ENCODE measurements at regions not wholly inside any gene's neighbourhood (a gene's known extent, or its start where the extent isn't known, plus 50 kb on each side); places are given as distances from the start of the nearest gene placed in this dataset.

DNA sequence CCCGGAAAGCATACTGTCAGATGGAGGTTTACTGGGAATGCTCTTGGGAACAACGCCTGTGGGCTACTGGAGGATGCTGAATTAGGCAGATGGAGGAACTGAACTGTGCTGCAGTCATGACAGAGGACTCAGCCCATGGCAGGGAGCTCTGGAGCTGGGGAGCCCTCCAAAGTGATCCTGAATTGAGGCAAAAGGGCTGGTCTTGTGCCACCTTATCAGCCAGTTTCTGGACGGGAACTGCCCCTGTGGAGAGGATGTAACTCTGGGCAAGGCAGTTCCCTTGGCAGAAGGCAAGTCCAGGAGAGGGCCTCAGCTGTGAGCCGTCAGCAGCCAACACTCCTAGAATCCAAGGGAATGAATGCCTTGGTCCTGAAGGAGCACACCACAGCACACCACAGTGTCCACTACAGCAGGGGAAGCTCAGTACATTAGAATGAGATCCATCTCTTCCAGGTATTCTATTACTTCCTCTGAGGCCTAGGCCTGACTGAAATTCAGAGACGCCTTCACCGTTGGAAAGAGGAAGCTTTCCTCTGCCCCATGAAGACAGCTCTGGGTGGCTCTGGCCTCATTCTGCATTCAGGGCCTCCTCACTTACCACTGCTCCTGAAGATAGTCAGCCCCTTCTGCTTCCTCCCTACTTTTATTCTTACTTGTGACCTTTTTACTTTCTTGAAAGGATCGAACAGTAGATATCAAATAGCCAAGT is 139.6 kb upstream of the GPR26 start:
- DNase-seq (ENCODE audit: low read depth) = no peak

DNA sequence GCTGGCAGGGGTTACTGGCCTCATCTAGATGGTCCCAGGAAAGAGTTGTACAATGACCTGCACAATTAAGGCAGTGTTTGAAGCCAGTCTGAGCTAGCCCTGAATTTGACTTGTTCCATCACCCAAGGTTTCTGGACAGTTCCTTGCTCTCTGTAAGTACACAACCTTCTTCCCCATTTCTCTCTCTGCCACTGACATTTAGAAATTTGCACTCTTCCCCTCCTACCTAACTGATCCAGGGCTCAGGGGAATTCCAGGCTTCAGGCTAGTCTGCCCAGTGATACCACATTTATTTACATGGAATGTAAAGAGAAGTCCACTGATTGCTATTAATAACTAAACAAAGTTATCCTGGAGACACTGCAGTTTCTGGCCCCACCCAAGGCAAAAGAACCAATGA is 139.0 kb upstream of the GPR26 start:
- DNase-seq (ENCODE audit: low read depth) = no peak

DNA sequence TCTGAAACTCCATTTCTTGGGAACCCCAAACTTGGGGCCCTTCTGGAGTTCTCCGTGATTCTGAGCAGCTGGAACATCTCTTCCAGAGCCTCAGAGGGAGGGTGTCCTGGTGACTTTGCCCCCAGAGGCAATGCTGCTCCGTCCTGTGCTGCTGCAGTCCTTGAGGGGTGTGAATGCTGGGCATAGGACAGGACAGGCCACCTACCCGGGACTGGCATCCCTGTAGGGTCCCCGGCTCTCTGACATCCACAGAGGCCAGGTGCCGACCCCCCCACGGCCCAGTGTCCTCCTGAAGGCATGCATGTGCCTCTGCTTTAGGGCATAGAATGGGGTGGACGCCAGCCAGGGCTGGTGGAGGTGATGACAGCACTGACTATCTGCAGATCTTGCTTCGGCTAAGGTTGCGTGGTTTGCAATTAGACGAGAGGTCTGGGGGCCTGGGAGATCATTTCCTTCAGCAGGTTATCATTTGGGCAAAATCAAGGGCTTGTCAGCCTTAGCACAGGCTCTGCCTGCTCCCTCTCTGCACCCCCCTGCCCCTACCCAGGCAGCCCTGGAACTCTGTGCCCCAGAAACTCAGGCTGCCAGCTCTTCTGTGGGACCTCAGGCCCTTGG is 136.9 kb upstream of the GPR26 start:
- DNase-seq (ENCODE audit: low read depth) = no peak

DNA sequence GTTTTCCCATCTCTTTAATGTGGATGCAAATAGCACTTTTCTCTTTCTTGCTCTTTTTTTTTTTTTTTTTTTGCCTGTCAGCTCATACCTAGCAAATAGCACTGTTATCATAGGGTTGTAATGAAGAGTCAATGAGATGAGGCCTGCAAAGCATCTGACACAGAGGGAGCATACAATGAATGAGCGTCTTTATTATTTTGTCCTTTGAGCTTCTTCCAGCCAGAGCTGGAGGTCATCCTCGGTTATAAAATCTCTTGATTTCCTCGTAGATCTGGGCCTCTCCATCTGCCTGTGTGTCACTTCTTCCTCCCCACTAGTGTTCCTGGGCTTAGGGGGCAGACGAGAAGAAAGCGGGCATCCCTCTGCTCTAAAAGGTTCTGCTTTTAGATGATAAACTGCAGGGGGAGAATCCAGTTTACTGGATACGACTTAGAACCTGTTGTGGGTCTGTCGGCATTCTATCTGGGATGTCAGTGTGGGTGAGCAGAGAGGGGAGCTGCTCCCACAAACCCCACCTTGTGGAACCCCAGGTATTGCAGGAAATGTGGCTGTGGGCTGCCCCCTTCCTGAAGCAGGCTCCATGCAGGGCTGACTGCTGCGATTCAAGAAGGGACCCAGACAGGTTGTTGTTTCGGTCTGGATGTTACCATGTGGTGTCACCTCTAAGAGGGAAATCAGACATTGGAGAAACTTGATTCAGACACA is 135.8 kb upstream of the GPR26 start:
- no peak for DNase-seq (ENCODE audit: low read depth)

DNA sequence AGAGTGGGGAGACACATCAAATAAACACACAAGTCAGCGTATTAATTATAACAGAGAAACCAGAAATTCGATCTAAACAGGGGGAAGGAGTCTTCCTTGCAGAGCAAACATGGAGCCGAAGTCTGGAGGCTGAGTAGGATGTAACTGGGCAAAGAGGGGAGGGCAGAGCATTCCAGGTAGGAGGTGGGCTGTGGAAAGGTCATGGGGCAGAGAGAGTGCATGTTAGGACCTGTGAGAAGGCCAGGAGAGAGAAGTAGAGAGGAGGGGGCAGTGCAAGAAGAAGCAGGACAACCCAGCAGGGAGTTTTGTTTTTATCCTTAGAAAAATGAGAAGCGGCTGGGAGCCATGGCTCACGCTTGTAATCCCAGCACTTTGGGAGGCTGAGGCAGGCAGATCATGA is 130.8 kb upstream of the GPR26 start:
- no peak for DNase-seq (ENCODE audit: low read depth)

DNA sequence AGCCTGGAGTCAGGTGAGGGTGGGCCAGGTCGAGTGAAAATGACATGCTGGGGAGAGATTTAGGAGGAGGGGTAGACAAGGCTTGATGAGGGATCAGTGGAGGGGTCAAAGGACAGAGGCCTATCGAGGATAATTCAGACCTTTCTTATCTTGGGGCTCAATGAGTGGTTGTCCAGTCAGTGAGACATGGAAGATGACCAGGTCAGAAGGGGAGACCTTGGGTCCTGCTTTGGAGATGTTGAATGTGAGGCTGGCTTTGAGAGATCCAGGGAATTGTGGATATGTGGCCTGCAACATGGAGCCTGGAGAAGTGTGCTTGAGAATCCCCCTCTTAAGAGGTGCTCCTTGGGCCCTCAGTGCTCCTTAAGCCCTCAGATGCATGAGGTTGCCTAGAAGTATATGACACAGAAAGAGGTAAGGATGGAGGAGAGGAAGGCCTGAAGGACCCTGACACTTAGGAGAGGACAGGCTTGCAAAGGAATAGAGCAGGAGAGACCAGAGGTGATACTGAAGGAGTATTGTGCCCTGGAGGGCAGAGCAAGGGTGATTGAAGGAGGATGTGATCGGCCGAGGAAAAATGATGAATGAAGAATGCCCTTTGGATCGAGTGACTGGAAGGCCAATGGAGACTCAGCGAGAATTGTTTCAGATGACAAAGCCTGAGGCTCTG is 129.8 kb upstream of the GPR26 start:
- no peak for DNase-seq (ENCODE audit: low read depth)

DNA sequence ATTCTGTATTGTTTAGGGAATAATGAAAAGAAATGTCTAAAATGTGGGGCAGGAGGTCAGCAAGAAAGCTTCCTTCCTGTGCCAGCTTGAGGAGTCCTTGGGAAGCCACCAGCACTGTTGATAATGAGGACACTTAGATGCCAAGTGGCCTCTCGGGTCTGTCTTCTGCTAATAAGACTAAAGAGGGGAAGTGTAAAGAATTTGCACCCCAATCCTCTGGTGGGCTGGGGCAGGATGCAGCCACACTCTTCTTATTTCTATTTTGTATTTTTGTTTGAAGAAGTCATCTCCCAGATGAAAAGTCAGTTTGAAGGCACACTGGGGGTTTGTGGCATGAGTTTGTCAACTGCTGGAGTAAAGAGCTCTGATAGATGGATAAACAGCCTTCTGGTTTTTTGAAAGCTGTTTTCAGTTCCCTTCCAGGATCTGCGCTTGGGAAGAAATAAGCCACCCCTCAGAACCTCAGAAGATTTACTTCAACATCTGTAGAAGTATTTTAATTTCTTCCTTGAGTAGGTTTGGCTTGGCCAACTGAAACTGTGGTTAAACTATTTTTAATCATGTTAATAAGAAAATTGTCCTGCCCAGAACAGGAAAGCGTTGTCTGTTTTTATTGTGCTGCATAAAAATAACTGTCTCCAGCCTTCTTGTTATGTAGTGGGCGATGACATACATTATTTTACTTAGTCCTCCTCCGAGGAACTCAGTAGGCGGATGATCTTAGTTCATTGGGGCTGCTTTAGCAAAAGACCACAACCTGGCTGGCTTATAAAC is 128.8 kb upstream of the GPR26 start:
- DNase-seq (ENCODE audit: low read depth) = no peak

DNA sequence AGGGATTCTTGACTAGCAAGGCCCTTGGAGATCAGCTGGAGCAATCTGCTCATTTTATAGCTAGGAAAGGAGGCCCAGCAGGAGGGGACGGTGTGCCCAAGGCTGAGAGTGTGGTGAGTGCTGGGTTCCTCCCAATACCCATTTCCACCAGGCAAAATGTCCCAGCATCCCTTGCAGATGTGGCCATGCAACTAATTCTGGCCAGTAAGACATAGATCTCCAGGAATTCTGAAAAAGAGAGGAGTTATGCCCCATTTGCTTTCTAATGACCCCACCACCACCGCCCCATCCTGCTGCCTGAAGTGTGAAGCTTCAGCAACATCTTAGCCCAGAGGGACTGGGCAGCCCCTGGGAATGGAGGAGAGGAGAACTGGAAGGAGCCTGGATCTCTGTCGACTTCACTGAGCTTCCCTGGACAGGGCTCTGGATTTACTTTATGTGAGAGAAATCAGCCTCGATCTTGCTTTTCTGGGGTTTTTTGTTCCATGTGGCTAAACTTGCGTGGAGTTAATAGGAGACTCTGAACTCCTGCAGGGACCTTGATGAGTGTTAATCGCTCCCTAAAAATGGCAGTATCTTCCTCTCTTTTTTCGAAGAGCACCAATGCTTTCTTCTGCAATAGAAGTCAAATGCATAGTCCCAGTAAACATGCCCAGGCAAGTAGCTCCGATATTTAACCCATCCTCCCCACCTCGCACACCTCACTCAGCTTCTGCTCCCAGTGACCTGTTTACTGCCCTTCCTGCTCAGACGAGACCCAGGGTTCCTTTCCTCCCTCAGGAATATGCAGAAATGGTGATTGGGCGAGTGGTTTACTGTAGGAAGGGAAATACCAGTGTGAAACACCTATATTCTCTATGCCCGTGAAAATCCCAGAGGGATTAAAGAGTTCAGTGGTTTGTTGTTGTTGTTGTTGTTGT is 127.5 kb upstream of the GPR26 start:
- no peak for DNase-seq (ENCODE audit: low read depth)

DNA sequence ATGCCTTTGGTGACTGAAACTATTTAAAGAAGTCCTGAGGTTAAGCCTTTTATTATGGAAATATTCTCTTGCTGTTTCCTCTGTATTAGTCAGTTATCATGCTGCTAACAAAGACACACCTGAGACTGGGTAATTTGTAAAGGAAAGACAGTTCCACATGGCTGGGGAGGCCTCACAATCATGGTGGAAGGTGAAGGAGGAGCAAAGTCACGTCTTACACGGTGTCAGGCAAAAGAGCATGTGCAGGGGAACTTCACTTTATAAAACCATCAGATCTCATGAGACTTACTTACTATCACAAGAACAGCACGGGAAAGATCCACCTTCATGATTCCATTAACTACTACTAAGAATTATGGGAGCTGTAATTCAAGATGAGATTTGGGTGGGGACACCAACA is 121.2 kb upstream of the GPR26 start:
- no peak for DNase-seq (ENCODE audit: low read depth)

DNA sequence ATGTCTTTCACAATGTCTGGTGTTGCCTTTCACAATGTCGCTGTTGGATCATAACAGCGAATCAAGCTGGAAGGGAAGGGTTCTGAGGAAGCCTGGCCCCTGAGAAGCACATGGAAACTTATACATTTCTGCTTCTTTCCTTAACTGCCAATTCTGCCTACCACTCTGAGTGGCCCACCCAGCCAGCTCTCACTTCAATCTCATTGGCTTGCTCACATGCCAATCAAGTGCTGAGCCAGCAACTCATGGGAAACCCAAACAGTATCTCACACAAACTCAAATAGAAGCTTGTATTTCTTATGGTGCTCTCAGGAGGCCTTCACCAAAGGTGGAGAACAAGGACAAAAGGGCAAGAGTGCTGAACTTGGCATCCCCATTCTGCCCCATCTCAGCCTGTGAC is 117.4 kb upstream of the GPR26 start:
- no peak for DNase-seq (ENCODE audit: low read depth)

DNA sequence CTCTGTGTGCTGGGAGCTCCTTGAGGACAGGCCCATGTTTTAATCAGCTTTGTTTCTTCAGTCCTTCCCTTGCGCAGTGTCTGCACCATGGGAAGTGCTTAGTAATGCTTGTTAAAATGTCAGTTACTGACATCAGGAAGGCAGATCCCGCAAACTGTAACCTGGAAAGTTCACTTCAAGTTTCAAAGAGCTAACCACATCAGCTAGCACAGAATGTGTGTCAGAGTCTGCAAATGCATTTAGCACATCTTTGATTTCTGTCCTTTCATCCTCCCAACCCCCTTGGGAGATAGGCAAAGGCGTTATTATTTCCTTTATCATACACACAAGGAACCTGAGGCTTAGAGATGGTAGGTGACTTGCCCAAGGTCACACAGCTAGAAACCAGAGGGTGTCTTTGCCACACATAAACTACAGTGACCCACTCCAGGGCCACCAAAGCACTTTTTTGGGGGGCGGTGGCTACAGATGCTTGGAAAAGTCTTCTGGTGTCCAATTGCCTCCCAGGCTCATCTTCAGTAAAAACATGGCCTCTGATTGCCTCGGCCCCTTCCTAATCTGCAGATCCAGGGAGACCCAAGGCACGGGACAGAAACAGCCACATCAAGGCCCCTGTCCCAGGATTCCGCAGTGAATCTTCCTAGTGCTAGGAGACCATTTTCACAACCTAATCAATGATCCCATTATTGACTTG is 116.2 kb upstream of the GPR26 start:
- DNase-seq (ENCODE audit: low read depth) = no peak

DNA sequence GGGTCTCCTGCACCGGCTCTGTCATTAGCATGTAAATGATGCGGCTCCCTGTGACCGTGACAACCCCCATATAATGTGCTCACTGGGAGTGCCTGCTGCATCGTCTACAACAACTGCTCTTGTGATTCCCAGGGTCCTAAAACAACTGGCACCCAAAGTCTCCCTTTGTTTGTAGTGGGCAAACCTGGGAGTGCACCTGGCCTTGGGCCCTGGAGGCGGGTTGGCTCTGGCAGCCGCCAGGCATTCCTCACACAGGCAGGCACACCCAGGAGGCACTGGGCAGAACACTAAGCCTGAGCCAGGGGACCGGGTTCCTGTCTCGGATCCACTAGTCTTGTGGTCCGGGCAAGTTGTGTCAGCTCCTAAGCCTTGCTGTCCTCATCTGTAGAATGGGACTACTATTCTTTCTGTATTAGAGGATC is 115.5 kb upstream of the GPR26 start:
- DNase-seq (ENCODE audit: low read depth) = no peak

DNA sequence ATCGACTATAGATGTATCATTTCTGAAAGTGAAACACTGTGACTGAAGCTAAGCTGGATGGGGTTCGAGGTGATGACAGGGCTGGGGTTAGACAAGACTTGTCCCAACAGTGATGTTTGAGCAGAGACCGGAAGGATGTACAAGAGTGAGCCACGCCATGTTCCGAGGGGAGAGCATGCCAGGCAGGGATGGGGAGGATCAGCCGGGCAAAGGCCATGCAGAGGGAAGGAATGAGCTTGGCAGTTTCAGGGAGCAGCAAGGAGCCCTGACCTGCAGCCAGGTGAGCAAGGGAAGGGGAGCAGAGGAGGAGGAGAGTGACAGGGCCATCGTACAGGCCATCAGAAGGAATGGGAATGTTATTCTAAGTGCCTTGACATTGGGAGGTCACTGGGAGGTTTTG is 114.9 kb upstream of the GPR26 start:
- DNase-seq (ENCODE audit: low read depth) = no peak

DNA sequence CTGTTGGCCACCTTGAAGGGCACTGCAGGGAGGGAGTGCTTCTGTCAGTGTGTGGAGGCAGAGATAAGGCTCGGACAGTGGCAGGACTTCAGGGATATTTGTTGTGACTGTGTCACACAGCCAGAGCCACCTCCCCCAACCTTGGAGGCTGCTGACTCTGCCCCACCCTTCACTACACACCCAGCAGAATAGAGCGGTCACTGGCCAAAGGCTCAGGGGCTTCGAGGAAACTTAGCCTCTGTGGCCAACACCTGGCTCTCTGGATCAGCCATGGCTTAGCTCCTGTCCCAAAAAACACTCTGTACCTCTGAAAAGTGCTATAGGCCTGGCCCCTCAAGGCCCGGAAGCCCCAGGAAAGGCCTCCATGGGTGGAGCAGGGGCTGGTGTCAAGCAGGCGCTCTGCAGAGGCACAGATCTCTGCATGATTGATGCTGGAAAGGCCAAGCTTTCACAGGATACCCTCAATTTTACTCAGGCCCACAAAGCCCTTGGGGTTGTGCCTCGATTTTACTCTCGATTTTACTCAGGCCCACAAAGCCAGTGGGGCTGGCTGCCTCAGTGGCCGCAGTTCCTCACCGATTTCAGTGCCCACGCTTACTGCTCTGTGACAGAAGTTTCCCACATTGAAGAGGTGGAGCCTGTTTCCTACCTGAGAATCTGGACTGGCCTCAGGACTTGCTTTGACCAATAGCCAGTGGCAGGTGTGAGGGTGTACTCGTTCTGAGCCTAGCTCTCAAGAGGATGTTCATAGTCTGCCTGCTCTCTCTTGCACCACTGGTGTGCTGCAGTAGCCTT is 113.2 kb upstream of the GPR26 start:
- DNase-seq (ENCODE audit: low read depth) = no peak

DNA sequence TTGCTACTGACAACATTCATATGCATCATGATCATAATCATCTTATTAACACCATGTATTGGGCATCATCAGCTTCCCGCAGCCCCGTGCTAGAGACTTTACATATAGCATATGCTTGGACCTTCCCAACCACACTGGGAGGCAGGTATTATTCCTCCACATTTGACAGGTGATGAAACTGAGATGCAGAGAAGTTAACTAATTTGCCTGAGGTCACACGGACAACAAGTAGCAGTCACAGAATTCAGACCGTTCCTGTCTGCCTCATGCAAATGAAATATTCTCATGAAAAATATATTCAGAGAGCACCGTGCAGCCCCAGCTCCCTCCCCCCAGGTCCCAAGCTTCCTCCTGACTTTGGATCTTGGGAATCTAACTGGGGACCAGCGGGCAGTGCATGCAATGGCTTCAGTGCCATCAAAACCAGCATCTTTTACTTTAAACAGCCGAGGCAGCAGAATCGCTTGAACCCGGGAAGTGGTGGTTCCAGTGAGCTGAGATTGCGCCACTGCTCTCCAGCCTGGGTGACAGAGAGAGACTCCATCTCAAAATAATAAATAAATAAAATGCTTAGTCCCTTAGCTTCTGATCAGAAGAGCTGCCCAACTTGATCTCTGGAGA is 112.2 kb upstream of the GPR26 start:
- no peak for DNase-seq (ENCODE audit: low read depth)

DNA sequence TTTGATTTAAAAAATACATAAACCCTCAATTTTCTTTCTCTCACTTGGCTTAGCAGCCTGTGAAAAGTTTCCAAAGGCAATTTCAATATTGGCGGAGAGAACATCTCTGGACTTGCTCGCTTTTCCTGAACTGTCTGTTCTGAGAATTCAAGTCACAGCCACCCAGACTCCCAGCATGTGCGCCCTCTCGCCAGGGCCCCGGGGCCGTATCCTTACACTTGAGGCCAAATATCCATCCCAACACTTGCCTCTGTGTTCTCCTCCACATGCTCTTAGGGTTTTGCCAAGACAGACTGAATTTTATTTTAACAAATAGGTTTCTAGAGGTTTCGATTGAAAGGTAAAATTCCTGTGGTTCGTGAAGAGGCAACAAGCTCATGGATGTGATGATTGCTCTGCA is 111.5 kb upstream of the GPR26 start:
- no peak for DNase-seq (ENCODE audit: low read depth)

DNA sequence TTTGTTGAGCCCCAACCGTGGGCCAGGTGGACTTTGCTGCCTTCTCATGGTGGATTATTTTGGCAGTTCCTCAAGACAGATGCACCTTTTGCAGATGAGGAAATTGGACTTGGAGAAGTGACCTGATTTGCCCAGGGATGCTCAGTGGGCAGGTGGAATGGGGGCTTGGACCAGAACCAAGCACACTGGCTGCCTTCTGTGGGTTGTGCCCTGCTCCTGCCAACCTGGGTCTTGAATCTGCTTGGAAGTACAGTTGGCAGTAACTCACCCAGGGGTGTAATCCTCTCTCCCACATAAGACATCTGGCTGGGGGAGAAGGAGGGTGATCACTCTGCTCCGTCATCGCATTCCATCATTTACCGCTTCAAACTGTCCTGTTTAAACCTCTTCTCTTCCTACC is 110.5 kb upstream of the GPR26 start:
- no peak for DNase-seq (ENCODE audit: low read depth)

DNA sequence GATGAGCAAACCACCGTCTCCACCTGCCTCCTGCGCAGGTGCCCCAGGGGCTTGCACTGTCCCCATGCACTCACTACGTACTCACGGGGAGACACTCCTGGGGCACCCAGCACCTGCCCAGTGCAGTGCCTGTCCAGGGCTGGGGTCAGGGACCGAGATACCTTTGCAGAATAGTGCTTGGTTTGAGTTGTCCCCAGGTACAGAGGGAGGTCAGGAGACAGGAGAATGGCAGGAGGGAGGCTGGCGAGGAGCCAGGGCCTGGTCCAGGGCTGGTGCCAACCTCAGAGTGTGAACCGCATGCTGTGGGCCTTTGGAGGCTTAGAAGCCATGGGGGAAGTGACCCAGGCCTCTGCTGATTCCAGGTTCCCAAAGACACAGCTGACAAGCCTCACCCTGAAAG is 110.1 kb upstream of the GPR26 start:
- DNase-seq (ENCODE audit: low read depth) = no peak

DNA sequence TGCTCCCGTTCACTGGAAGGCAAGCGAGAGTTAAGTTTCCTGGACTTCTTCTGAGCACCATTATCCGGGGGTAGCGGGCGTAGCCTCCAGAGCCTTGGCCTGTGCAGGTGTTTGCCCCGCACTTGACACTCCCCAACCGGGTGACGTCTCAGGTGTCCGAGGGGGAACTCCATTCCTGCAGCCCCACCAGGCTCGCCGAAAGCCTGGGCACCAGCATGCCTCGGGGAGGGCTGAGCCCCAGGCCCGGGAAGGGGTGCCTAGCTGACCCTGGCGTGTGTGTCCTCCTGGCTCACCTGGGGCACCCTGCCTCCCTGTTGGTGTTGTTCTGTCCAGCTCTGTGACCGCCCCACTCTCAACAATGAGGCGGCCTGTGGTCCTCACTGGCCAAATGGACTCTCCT is 109.4 kb upstream of the GPR26 start:
- DNase-seq (ENCODE audit: low read depth) = no peak
